SK-N-SH treated with all-trans-retinoic acid at 6 μM for 48 hours (cell line): ENCODE measurements at regions not wholly inside any gene's neighbourhood (a gene's known extent, or its start where the extent isn't known, plus 50 kb on each side); places are given as distances from the start of the nearest gene placed in this dataset.

Source experiments
- ATAC-seq: fragments of 200-7000 bp; cut with Tn5 transposase; 3 replicates; pipeline ENCODE4 v1.9.1; 2020; ENCODE audit warnings: mild to moderate bottlenecking, moderate library complexity
- ARNTL ChIP-seq: fragments of 450-650 bp; formaldehyde crosslinking; IDR thresholded peaks from 2 replicates; pipeline ENCODE4 v1.5.0; 2020; ENCODE audit warnings: low read depth, mild to moderate bottlenecking, moderate library complexity, borderline replicate concordance
- BACH2 ChIP-seq: fragments of 250-450 bp; sonication (Bioruptor Pico); IDR thresholded peaks from 2 replicates; pipeline ENCODE4 v1.9.0; 2021; ENCODE audit warnings: mild to moderate bottlenecking, borderline replicate concordance
- CREB5 ChIP-seq: fragments of 250-450 bp; sonication (Bioruptor Pico); IDR thresholded peaks from 2 replicates; pipeline ENCODE4 v1.5.1; 2020; ENCODE audit warnings: low read depth, mild to moderate bottlenecking, moderate library complexity
- CSDC2 ChIP-seq: fragments of 250-450 bp; sonication (Bioruptor Pico); IDR thresholded peaks from 2 replicates; pipeline ENCODE4 v1.5.0; 2020; ENCODE audit warnings: mild to moderate bottlenecking, moderate library complexity
- CSRNP3 ChIP-seq: fragments of 250-450 bp; sonication (Bioruptor Pico); IDR thresholded peaks from 2 replicates; pipeline ENCODE4 v1.5.1; 2021; ENCODE audit warnings: mild to moderate bottlenecking, moderate library complexity
- ESRRG ChIP-seq: fragments of 250-450 bp; sonication (Bioruptor Pico); IDR thresholded peaks from 2 replicates; pipeline ENCODE4 v1.6.1; 2021; ENCODE audit warnings: mild to moderate bottlenecking
- GLIS3 ChIP-seq: fragments of 250-450 bp; sonication (Bioruptor Pico); IDR thresholded peaks from 2 replicates; pipeline ENCODE4 v1.5.0; 2020; ENCODE audit warnings: mild to moderate bottlenecking, moderate library complexity
- POU6F1 ChIP-seq: fragments of 250-450 bp; sonication (Bioruptor Pico); IDR thresholded peaks from 2 replicates; pipeline ENCODE4 v1.8.0; 2021; ENCODE audit warnings: low read depth, mild to moderate bottlenecking, moderate library complexity, borderline replicate concordance
- PPARA ChIP-seq: fragments of 250-450 bp; sonication (Bioruptor Pico); IDR thresholded peaks from 2 replicates; pipeline ENCODE4 v1.5.0; 2020; ENCODE audit warnings: mild to moderate bottlenecking, borderline replicate concordance
- RARB ChIP-seq: fragments of 250-450 bp; sonication (Bioruptor Pico); IDR thresholded peaks from 2 replicates; pipeline ENCODE4 v1.8.0; 2021; ENCODE audit warnings: mild to moderate bottlenecking, moderate library complexity
- SNAI2 ChIP-seq: fragments of 250-450 bp; sonication (Bioruptor Pico); IDR thresholded peaks from 2 replicates; pipeline ENCODE4 v1.5.0; 2020; ENCODE audit warnings: mild to moderate bottlenecking, moderate library complexity
- TCF4 ChIP-seq: fragments of 250-450 bp; sonication (Bioruptor Pico); IDR thresholded peaks from 2 replicates; pipeline ENCODE4 v1.8.0; 2021; ENCODE audit warnings: mild to moderate bottlenecking, moderate library complexity, borderline replicate concordance
- ZFP3 ChIP-seq: fragments of 250-450 bp; sonication (Bioruptor Pico); IDR thresholded peaks from 2 replicates; pipeline ENCODE4 v1.5.0; 2020; ENCODE audit warnings: mild to moderate bottlenecking, moderate library complexity
- ZFP30 ChIP-seq: fragments of 450-650 bp; formaldehyde crosslinking; IDR thresholded peaks from 2 replicates; pipeline ENCODE4 v1.5.0; 2022; ENCODE audit warnings: mild to moderate bottlenecking, moderate library complexity
- ZNF565 ChIP-seq: fragments of 450-650 bp; formaldehyde crosslinking; conservative IDR thresholded peaks from 2 replicates; pipeline ENCODE4 v1.5.0; 2020; ENCODE audit warnings: low read depth, mild to moderate bottlenecking, moderate library complexity
- ZNF8 ChIP-seq: fragments of 450-650 bp; formaldehyde crosslinking; IDR thresholded peaks from 2 replicates; pipeline ENCODE4 v1.5.0; 2020; ENCODE audit warnings: mild to moderate bottlenecking, moderate library complexity
- TF ChIP-seq, protein P1 (sequence below): fragments of 250-450 bp; sonication (Bioruptor Pico); IDR thresholded peaks from 2 replicates; pipeline ENCODE4 v1.8.0; 2020; ENCODE audit warnings: mild to moderate bottlenecking, moderate library complexity, borderline replicate concordance

DNA sequence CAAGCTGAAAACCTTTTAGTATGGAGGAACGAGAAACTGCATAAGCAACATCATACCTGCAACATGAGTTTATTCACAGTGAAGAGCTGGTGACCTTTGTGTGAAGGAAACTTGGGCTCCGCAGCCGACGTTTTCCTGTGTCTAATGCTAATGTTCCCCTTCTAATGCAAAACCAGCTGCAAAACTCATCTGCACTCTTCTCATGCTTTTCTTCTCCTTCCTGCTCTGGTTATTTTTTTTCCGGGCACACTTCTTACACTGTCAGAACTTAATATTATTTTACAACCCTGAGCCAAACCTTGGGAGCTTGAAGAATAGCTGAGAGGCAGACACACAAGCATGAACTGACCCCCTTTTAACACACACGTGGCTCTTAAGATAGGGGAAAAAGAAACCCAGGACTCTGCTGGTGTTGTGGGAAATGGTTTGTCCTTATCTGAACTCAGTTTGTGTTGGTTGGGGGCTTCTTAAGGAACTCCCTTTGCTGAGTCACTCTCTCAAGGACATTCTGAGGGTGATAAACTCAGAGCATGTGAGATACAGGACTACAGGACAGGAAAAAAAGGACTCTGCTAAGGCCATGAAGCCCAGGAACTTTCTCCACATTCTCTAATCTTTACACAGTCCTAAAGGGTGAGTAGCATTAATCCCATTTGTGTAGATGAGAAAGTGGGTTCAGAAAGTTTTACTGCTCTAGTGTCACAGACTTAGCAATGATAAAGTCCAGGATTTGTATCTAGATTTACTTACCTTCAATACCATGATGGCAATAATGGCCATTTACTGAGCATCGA is 439.3 kb upstream of the TRIB2 start:
- no peak for ATAC-seq
- TF ChIP-seq RARB (CRISPR knock-in tag) (no peak), ARNTL (no peak)

DNA sequence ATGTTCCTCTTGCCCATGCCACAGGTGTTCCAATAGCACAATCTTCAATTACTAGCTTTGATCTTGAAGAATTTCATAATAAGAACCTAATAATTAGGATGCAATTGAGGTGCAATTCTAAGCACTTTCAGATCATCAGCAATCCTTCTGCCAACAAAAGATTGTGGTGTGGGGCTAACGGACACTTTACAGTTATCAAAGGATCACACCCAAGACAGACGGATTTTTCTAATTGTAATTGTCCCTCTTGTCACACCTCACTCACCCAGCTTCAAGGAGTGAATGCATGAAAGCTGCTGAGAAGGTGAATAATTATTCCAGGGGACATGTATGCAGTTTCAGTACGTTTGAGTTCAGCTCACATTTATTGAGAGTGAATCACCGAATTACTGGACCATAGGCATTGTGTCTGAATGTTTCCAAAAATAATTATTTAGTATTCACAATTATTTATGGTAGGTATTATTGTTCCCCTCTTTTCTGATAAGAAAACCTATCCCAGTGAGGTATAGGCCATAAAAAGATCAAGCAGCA is 438.5 kb upstream of the TRIB2 start:
- ATAC-seq, result no peak
- TF ChIP-seq BACH2 (CRISPR knock-in tag) (no peak), SNAI2 (no peak), ZNF8 (CRISPR knock-in tag) (no peak), PPARA (CRISPR knock-in tag) (no peak), CSRNP3 (no peak), RARB (CRISPR knock-in tag) (no peak), ZNF565 (CRISPR knock-in tag) (no peak), CSDC2 (no peak), TCF4 (CRISPR knock-in tag) (no peak)

- ATAC-seq, result no peak
- TF ChIP-seq ZNF8 (CRISPR knock-in tag) (no peak), ZFP30 (CRISPR knock-in tag) (no peak), ESRRG (no peak), GLIS3 (CRISPR knock-in tag) (no peak)
Measured at GRCh38 chr2:12282780-12283695, 433.7 kb upstream of the TRIB2 start.

GRCh38 chr2:12284037-12284436 is 432.7 kb upstream of the TRIB2 start:
- no peak for ATAC-seq
- TF ChIP-seq PPARA (CRISPR knock-in tag) (no peak), CSDC2 (no peak), BACH2 (CRISPR knock-in tag) (no peak), POU6F1 (CRISPR knock-in tag) (no peak), ARNTL (no peak), ZNF565 (CRISPR knock-in tag) (no peak), ZFP3 (no peak), RARB (CRISPR knock-in tag) (no peak), GLIS3 (CRISPR knock-in tag) (no peak), CSRNP3 (no peak), ZNF8 (CRISPR knock-in tag) (no peak), CREB5 (CRISPR knock-in tag) (no peak)
- TF ChIP-seq, protein P1, sequence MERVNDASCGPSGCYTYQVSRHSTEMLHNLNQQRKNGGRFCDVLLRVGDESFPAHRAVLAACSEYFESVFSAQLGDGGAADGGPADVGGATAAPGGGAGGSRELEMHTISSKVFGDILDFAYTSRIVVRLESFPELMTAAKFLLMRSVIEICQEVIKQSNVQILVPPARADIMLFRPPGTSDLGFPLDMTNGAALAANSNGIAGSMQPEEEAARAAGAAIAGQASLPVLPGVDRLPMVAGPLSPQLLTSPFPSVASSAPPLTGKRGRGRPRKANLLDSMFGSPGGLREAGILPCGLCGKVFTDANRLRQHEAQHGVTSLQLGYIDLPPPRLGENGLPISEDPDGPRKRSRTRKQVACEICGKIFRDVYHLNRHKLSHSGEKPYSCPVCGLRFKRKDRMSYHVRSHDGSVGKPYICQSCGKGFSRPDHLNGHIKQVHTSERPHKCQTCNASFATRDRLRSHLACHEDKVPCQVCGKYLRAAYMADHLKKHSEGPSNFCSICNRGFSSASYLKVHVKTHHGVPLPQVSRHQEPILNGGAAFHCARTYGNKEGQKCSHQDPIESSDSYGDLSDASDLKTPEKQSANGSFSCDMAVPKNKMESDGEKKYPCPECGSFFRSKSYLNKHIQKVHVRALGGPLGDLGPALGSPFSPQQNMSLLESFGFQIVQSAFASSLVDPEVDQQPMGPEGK (CRISPR knock-in tag), result no peak
